HG03175 (cell line): ENCODE measurements at regions not wholly inside any gene's neighbourhood (a gene's known extent, or its start where the extent isn't known, plus 50 kb on each side); places are given as distances from the start of the nearest gene placed in this dataset.

ENCODE experiments used
- ATAC-seq: cut with Tn5 transposase; IDR thresholded peaks from one replicate; pipeline ENCODE4 v1.9.1; 2021; ENCODE audit warnings: mild to moderate bottlenecking, moderate library complexity; ENCODE audit not compliant: unreplicated experiment

- ATAC-seq = no peak
Measured at GRCh38 chr7:47221826-47222225, 360.1 kb downstream of the TNS3 start.

GRCh38 chr7:47218378-47219176, 363.3 kb downstream of the TNS3 start:
- ATAC-seq = no peak

- ATAC-seq = no peak
Measured at GRCh38 chr7:47217570-47218360, 364.1 kb downstream of the TNS3 start.

- ATAC-seq = no peak
Measured at GRCh38 chr7:47217086-47217485, 364.8 kb downstream of the TNS3 start.

- ATAC-seq = no peak
Measured at GRCh38 chr7:47216439-47216838, 365.5 kb downstream of the TNS3 start.

- ATAC-seq = no peak
Measured at GRCh38 chr7:47215640-47216039, 366.3 kb downstream of the TNS3 start.

GRCh38 chr7:47215049-47215448, 366.9 kb downstream of the TNS3 start:
- ATAC-seq = no peak

GRCh38 chr7:47213276-47213675, 368.6 kb downstream of the TNS3 start:
- ATAC-seq = no peak

- ATAC-seq = no peak
Measured at GRCh38 chr7:47211519-47211973, 370.4 kb downstream of the TNS3 start.

GRCh38 chr7:47210281-47210854, 371.5 kb downstream of the TNS3 start:
- ATAC-seq = no peak

GRCh38 chr7:47207956-47208355, 374.0 kb downstream of the TNS3 start:
- no peak for ATAC-seq

- no peak for ATAC-seq
Measured at GRCh38 chr7:47204709-47205108, 377.2 kb downstream of the TNS3 start.

GRCh38 chr7:47202146-47202783, 379.6 kb downstream of the TNS3 start:
- no peak for ATAC-seq

GRCh38 chr7:47198159-47198558, 383.8 kb downstream of the TNS3 start:
- ATAC-seq = no peak

- ATAC-seq = no peak
Measured at GRCh38 chr7:47197486-47197885, 384.4 kb downstream of the TNS3 start.

GRCh38 chr7:47196737-47197136, 385.2 kb downstream of the TNS3 start:
- no peak for ATAC-seq

- ATAC-seq = no peak
Measured at GRCh38 chr7:47196106-47196645, 385.7 kb downstream of the TNS3 start.

- ATAC-seq = no peak
Measured at GRCh38 chr7:47195641-47196040, 386.3 kb downstream of the TNS3 start.

GRCh38 chr7:47194516-47195057, 387.3 kb downstream of the TNS3 start:
- no peak for ATAC-seq

GRCh38 chr7:47192978-47193377, 388.9 kb downstream of the TNS3 start:
- ATAC-seq = no peak

- peak; percentile 67 for ATAC-seq
Measured at GRCh38 chr7:47191876-47192291, 390.0 kb downstream of the TNS3 start.
